C4-2B (cell line): ENCODE measurements at regions not wholly inside any gene's neighbourhood (a gene's known extent, or its start where the extent isn't known, plus 50 kb on each side); places are given as distances from the start of the nearest gene placed in this dataset.

Experiments
- H3K27ac ChIP-seq: fragments of 450-650 bp; 2 replicates; pipeline ENCODE4 v1.5.1; 2017
- CTCF ChIP-seq: fragments of 450-650 bp; conservative IDR thresholded peaks from 2 replicates; pipeline ENCODE4 v1.5.1; 2017; ENCODE audit warnings: mild to moderate bottlenecking
- ZFX ChIP-seq: fragments of 450-650 bp; IDR thresholded peaks from 2 replicates; pipeline ENCODE4 v1.6.1; 2017

- no peak for TF ChIP-seq ZFX
- no peak for TF ChIP-seq CTCF
- H3K27ac ChIP-seq = no peak overlapping the region
Measured at GRCh38 chr20:10902576-10903282, 228.9 kb upstream of the JAG1 start.

DNA sequence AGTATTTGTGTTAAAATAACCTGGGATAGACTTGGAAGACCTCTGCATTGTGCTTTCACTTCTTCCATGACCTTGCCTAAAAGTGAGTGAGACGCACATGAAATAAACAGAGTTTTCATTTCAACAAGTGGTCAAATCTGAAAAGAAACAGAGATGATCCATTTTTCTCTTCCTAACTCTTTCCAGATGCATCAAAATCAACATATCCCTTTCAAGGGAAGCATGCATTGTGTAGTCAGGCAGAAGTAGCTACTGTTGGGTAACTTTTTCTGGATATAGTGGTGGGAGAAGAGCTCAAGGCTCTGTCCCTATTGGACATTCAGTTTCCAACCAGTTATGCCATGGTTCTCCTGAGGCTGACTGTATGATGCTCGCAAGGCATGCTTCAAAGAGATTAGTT lies 233.0 kb upstream of the JAG1 start:
- no peak overlapping the region for H3K27ac ChIP-seq
- TF ChIP-seq CTCF (no peak), ZFX (no peak)

- H3K27ac ChIP-seq = no peak overlapping the region
- TF ChIP-seq ZFX = no peak
- no peak for TF ChIP-seq CTCF
Measured at GRCh38 chr20:10909803-10910202, 236.0 kb upstream of the JAG1 start.

- H3K27ac ChIP-seq = no peak overlapping the region
- TF ChIP-seq ZFX (no peak), CTCF (no peak)
Measured at GRCh38 chr20:10910535-10911178, 236.9 kb upstream of the JAG1 start.

DNA sequence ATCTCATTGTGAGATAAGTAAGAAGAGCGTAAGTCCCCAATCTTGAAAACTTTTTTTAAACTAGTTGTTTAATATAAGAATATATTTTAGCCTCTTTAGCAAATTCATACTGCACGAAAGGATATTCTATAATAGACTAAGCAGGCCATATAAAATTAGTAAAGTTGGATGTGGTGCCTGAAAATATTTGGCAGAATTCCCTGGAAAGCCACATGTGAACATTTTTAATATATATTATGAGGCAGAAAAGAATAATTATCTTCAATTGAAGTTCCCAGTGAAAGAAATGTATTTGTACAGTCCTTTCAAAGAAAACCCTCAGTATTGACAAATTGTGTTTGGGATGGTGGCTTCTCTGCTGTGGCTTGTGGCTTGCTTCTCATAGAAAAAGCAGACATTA lies 237.5 kb upstream of the JAG1 start:
- no peak overlapping the region for H3K27ac ChIP-seq
- TF ChIP-seq CTCF (no peak), ZFX (no peak)

DNA sequence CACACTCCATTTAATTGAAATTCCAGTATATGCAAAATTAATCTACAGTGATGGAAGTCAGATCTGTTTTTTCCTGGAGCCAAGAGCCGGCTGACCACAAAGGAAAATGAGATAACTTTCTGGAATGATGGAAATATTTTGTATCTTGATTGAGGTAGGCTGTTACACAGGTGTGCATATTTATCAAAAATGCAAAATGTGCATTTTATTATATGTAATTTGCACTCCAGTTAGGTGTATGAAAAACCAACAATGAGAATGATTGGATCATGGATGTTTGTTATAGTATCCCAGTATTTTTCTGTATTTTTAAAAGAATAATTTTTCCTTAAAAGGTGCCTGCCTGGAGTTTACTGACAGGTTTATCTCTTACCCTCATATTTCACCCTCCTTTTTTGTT lies 242.0 kb upstream of the JAG1 start:
- no peak overlapping the region for H3K27ac ChIP-seq
- TF ChIP-seq ZFX (no peak), CTCF (no peak)

DNA sequence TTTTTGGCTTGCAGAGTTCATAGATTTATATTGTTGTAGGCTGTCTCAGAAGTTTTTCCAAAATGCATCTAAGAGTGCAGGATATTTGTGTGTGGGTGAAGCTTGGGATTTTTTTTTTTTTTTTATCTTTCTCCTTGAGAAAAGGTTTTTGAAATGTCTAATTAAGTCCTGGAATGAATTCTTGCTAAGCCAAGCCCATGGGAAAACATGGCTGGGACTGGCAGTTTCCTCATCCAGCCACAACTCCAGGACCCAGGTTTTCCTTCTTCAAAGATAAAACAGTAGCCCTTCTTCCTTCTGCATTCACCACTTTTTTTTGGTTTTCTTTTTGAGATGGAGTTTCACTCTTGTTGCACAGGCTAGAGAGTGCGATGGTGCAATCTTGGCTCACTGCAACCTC lies 242.5 kb upstream of the JAG1 start:
- H3K27ac ChIP-seq = no peak overlapping the region
- no peak for TF ChIP-seq CTCF
- TF ChIP-seq ZFX = no peak
